IMR-90 (cell line): ENCODE measurements at regions not wholly inside any gene's neighbourhood (a gene's known extent, or its start where the extent isn't known, plus 50 kb on each side); places are given as distances from the start of the nearest gene placed in this dataset.

ENCODE experiments used
- ATAC-seq: fragments of 200-7000 bp; cut with Tn5 transposase; 2 replicates; pipeline ENCODE4 v1.9.1; 2020; ENCODE audit warnings: low read depth, mild to moderate bottlenecking, moderate library complexity
- BruUV-seq: library from RNA; stranded (reverse); fragments of 400-500 nt; replicated peaks from 2 replicates; lab custom pipeline; 2021; lab: Mats Ljungman, UMichigan
- CTCF ChIA-PET: fragments of 300-600 bp; formaldehyde crosslinking; extraction: SDS; loops from one replicate; lab custom pipeline; 2021; ENCODE audit warnings: antibody characterized with exemption; lab: Yijun Ruan, JAX
- POLR2A ChIA-PET: fragments of 300-600 bp; sonication (Branson Sonifier 250); formaldehyde crosslinking; loops from one replicate; lab custom pipeline; 2022; ENCODE audit warnings: antibody characterized with exemption; ENCODE audit not compliant: unreplicated experiment; lab: Charles Lee
- DNase-seq: peaks from one replicate; pipeline ENCODE4 v3.0.0; 2013
- H2AFZ ChIP-seq: replicated peaks from 2 replicates; pipeline ENCODE3; 2013; ENCODE audit warnings: low read length, mild to moderate bottlenecking; ENCODE audit not compliant: poor library complexity
- H2AK5ac ChIP-seq: 2 replicates; pipeline ENCODE4 v1.6.1; 2013; ENCODE audit warnings: low read depth, low read length, inconsistent platforms
- H2AK9ac ChIP-seq: replicated peaks from 2 replicates; pipeline ENCODE3; 2013; ENCODE audit warnings: mild to moderate bottlenecking, low read depth, low read length, moderate library complexity; ENCODE audit not compliant: poor library complexity
- H2BK120ac ChIP-seq: 2 replicates; pipeline ENCODE4 v1.6.1; 2013; ENCODE audit warnings: low read depth, low read length, inconsistent platforms
- H2BK15ac ChIP-seq: 3 replicates; pipeline ENCODE4 v1.6.1; 2013; ENCODE audit warnings: low read depth, low read length, inconsistent platforms
- H2BK20ac ChIP-seq: 2 replicates; pipeline ENCODE4 v1.6.1; 2013; ENCODE audit warnings: low read depth, mild to moderate bottlenecking, inconsistent platforms, low read length, moderate library complexity
- H2BK5ac ChIP-seq: 2 replicates; pipeline ENCODE4 v1.6.1; 2013; ENCODE audit warnings: mild to moderate bottlenecking, low read depth, low read length, inconsistent platforms; ENCODE audit not compliant: poor library complexity, severe bottlenecking
- H3K14ac ChIP-seq: replicated peaks from 2 replicates; pipeline ENCODE4 v1.6.1; 2013; ENCODE audit warnings: low read depth, low read length, inconsistent platforms
- H3K18ac ChIP-seq: 2 replicates; pipeline ENCODE4 v1.6.1; 2013; ENCODE audit warnings: low read depth, low read length, control low read depth
- H3K23ac ChIP-seq: 2 replicates; pipeline ENCODE4 v1.6.1; 2013; ENCODE audit warnings: low read depth, low read length, inconsistent platforms
- H3K27ac ChIP-seq: 2 replicates; pipeline ENCODE4 v1.5.1; 2013; ENCODE audit warnings: mild to moderate bottlenecking, control low read depth, low read length; ENCODE audit not compliant: insufficient read depth
- H3K27me3 ChIP-seq: 2 replicates; pipeline ENCODE4 v1.6.1; 2013; ENCODE audit warnings: low read length; ENCODE audit not compliant: control insufficient read depth, insufficient read depth
- H3K36me3 ChIP-seq: 2 replicates; pipeline ENCODE4 v1.6.1; 2013; ENCODE audit warnings: low read length, mixed read lengths; ENCODE audit not compliant: control insufficient read depth, insufficient read depth
- H3K4ac ChIP-seq: 2 replicates; pipeline ENCODE4 v1.6.1; 2013; ENCODE audit warnings: low read depth, low read length, inconsistent platforms
- H3K4me1 ChIP-seq: 2 replicates; pipeline ENCODE4 v1.6.1; 2013; ENCODE audit warnings: low read length, mixed read lengths; ENCODE audit not compliant: control insufficient read depth, insufficient read depth
- H3K4me2 ChIP-seq: 2 replicates; pipeline ENCODE4 v1.6.1; 2013; ENCODE audit warnings: low read depth, mild to moderate bottlenecking, control low read depth, low read length, moderate library complexity
- H3K4me3 ChIP-seq: 2 replicates; pipeline ENCODE4 v1.5.1; 2013; ENCODE audit warnings: low read depth, mild to moderate bottlenecking, control low read depth, low read length, moderate library complexity; ENCODE audit not compliant: insufficient read depth
- H3K56ac ChIP-seq: 2 replicates; pipeline ENCODE4 v1.6.1; 2013; ENCODE audit warnings: low read length, inconsistent platforms; ENCODE audit not compliant: insufficient read depth; ENCODE audit errors: extremely low read depth
- H3K79me1 ChIP-seq, 2 experiments: 2 replicates each; pipeline ENCODE4 v1.6.1; 2013; ENCODE audit warnings: low read length in 2 of 2, inconsistent platforms in 1 of 2, low read depth in 1 of 2
- H3K9ac ChIP-seq: 2 replicates; pipeline ENCODE4 v1.6.1; 2013; ENCODE audit warnings: low read depth, low read length, control low read depth
- H3K9me1 ChIP-seq: 2 replicates; pipeline ENCODE4 v1.6.1; 2013; ENCODE audit warnings: low read length, inconsistent platforms; ENCODE audit not compliant: insufficient read depth
- H3K9me3 ChIP-seq: 2 replicates; pipeline ENCODE4 v1.6.1; 2013; ENCODE audit warnings: low read length; ENCODE audit not compliant: control insufficient read depth, insufficient read depth
- H4K20me1 ChIP-seq: 2 replicates; pipeline ENCODE4 v1.6.1; 2013; ENCODE audit warnings: low read length, inconsistent platforms; ENCODE audit not compliant: insufficient read depth
- H4K5ac ChIP-seq: 2 replicates; pipeline ENCODE4 v1.6.1; 2013; ENCODE audit warnings: mild to moderate bottlenecking, low read depth, low read length, control low read depth
- H4K8ac ChIP-seq, 2 experiments: 2 replicates each; pipeline ENCODE4 v1.6.1; 2013; ENCODE audit warnings: low read depth in 2 of 2, low read length in 2 of 2, control low read depth in 1 of 2, inconsistent platforms in 1 of 2
- H4K91ac ChIP-seq: 2 replicates; pipeline ENCODE4 v1.6.1; 2013; ENCODE audit warnings: low read depth, low read length, inconsistent platforms; ENCODE audit not compliant: insufficient read depth
- BHLHE40 ChIP-seq: fragments of 150-350 bp; IDR thresholded peaks from 2 replicates; pipeline ENCODE4 v1.6.1; 2016; ENCODE audit warnings: mild to moderate bottlenecking, low read depth, low read length
- CEBPB ChIP-seq: IDR thresholded peaks from 2 replicates; pipeline ENCODE4 v1.6.1; 2012; ENCODE audit warnings: low read depth, low read length, improper control_type of control experiment
- FOS ChIP-seq: fragments of 150-350 bp; IDR thresholded peaks from 2 replicates; pipeline ENCODE4 v1.6.1; 2016; ENCODE audit warnings: low read depth, low read length
- MXI1 ChIP-seq: IDR thresholded peaks from 2 replicates; pipeline ENCODE4 v1.6.1; 2012; ENCODE audit warnings: low read depth, mild to moderate bottlenecking, low read length, moderate library complexity, borderline replicate concordance
- RAD21 ChIP-seq: IDR thresholded peaks from 2 replicates; pipeline ENCODE4 v1.6.1; 2012; ENCODE audit warnings: low read length, improper control_type of control experiment
- RFX5 ChIP-seq: IDR thresholded peaks from 2 replicates; pipeline ENCODE4 v1.8.0; 2012; ENCODE audit warnings: low read depth, mild to moderate bottlenecking, low read length, moderate library complexity
- SMC3 ChIP-seq: fragments of 150-350 bp; IDR thresholded peaks from 2 replicates; pipeline ENCODE4 v1.6.1; 2016; ENCODE audit warnings: low read depth, mild to moderate bottlenecking, antibody characterized with exemption, low read length, moderate library complexity
- WGBS, 2 experiments: methylation state at CpG; one replicate each; pipeline versions ENCODE4 v1.1.5 to v1.1.7; 2013; ENCODE audit warnings: missing lambda C conversion rate in 2 of 2; ENCODE audit not compliant: insufficient read length in 1 of 2; ENCODE audit errors: extremely low coverage in 2 of 2; 5-methylcytosine and 5-hydroxymethylcytosine counted together
- dilution Hi-C: fragments of 300-500 bp; cut with HindIII; formaldehyde crosslinking; loops from one replicate; pipeline ENCODE4 v1.14.3; 2018; ENCODE audit warnings: low sequenced_read_pairs; ENCODE audit not compliant: unreplicated experiment
- in situ Hi-C: fragments of 300-500 bp; cut with MboI; formaldehyde crosslinking; loops from 3 replicates; pipeline ENCODE4 v1.14.3; 2019; ENCODE audit warnings: low sequenced_read_pairs, inconsistent platforms, mixed read lengths
- intact Hi-C: fragments of 100-400 bp; cut with micrococcal nuclease; formaldehyde crosslinking; loops from 2 replicates; pipeline ENCODE4 v1.10.0; 2022
- TF ChIP-seq, protein P1 (sequence below): conservative IDR thresholded peaks from 2 replicates; pipeline ENCODE4 v1.5.1; 2012; ENCODE audit warnings: mild to moderate bottlenecking, low read depth, low read length, improper control_type of control experiment
- TF ChIP-seq, protein P2 (sequence below): fragments of 150-350 bp; IDR thresholded peaks from 2 replicates; pipeline ENCODE4 v1.6.1; 2017; ENCODE audit warnings: mild to moderate bottlenecking, antibody characterized with exemption, low read length, low read depth

DNA sequence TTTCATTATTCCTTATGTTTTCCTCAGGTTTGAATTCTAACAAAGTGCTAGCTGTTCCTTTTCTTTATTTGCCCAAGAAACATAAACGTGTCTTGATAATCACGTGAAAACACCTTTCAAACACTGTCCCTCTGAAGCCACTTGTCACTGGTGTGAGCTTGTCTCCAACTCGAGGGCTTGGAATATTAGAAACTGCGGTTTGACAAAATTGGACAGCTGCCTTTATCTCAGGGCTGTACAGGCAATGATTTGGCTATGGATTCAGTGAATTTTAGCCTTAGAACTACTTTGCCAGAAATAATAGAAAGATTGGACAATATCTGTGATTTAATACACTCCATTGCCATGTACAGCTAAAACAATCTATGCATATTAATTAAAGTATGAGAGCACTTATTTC, 763.0 kb upstream of the ACVR2A start:
- H3K56ac ChIP-seq: no peak overlapping the region
- H2BK5ac ChIP-seq: no peak overlapping the region
- H4K5ac ChIP-seq: no peak overlapping the region
- H2AFZ ChIP-seq: no peak overlapping the region
- 83% methylated on average over 2 of the region's 4 CpGs; no CpG with 5 or more reads in 1 of the 2 experiments for whole genome bisulfite sequencing, 2 experiments
- in situ Hi-C loops: loop anchor here (25.0 kb wide), 1 partner anchor 830 kb away; no protein-coding TSS in a partner anchor
- POLR2A ChIA-PET: no interaction called here
- no peak overlapping the region for H3K4me2 ChIP-seq
- no peaks in the 10 kb centered on the region for H4K20me1 ChIP-seq
- no peaks in the 10 kb centered on the region for H3K4me1 ChIP-seq
- no peaks in the 10 kb centered on the region for H3K27me3 ChIP-seq
- H2BK20ac ChIP-seq: no peak overlapping the region
- no peak for DNase-seq
- no peak overlapping the region for H2BK120ac ChIP-seq
- no peak overlapping the region for H3K9ac ChIP-seq
- intact Hi-C loops: loop anchor here (1.0 kb wide), 1 partner anchor 829 kb away; no protein-coding TSS in a partner anchor
- no peak overlapping the region for H4K8ac ChIP-seq
- no peak overlapping the region for H3K4ac ChIP-seq
- H3K14ac ChIP-seq: no peak overlapping the region
- no peaks in the 10 kb centered on the region for H3K9me1 ChIP-seq
- H2BK15ac ChIP-seq: no peak overlapping the region
- TF ChIP-seq MXI1: no peak
- TF ChIP-seq RFX5: no peak
- no peak for TF ChIP-seq CEBPB
- no peak for TF ChIP-seq FOS
- no peak for TF ChIP-seq RAD21
- TF ChIP-seq, protein P1, sequence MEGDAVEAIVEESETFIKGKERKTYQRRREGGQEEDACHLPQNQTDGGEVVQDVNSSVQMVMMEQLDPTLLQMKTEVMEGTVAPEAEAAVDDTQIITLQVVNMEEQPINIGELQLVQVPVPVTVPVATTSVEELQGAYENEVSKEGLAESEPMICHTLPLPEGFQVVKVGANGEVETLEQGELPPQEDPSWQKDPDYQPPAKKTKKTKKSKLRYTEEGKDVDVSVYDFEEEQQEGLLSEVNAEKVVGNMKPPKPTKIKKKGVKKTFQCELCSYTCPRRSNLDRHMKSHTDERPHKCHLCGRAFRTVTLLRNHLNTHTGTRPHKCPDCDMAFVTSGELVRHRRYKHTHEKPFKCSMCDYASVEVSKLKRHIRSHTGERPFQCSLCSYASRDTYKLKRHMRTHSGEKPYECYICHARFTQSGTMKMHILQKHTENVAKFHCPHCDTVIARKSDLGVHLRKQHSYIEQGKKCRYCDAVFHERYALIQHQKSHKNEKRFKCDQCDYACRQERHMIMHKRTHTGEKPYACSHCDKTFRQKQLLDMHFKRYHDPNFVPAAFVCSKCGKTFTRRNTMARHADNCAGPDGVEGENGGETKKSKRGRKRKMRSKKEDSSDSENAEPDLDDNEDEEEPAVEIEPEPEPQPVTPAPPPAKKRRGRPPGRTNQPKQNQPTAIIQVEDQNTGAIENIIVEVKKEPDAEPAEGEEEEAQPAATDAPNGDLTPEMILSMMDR: no peak
- TF ChIP-seq, protein P2, sequence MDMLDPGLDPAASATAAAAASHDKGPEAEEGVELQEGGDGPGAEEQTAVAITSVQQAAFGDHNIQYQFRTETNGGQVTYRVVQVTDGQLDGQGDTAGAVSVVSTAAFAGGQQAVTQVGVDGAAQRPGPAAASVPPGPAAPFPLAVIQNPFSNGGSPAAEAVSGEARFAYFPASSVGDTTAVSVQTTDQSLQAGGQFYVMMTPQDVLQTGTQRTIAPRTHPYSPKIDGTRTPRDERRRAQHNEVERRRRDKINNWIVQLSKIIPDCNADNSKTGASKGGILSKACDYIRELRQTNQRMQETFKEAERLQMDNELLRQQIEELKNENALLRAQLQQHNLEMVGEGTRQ: no peak
- no peak for TF ChIP-seq SMC3
- TF ChIP-seq BHLHE40: no peak
- H3K4me3 ChIP-seq: no peak overlapping the region
- no peaks in the 10 kb centered on the region for H3K9me3 ChIP-seq
- H3K27ac ChIP-seq: no peak overlapping the region
- no peaks in the 10 kb centered on the region for H3K79me1 ChIP-seq
- no peaks in the 10 kb centered on the region for H3K36me3 ChIP-seq
- no peak overlapping the region for H2AK9ac ChIP-seq
- no peak overlapping the region for H2AK5ac ChIP-seq
- no peak overlapping the region for H4K91ac ChIP-seq
- no peak for ATAC-seq
- no peak overlapping the region for H3K23ac ChIP-seq
- no peak overlapping the region for H3K18ac ChIP-seq
- CTCF ChIA-PET: no interaction called here
- dilution Hi-C loops: no loop called here
- BruUV-seq: no TSS peak
